Hematopoietic multipotent progenitor cell treated with erythropoietin and hydrocortisone succinate and interleukin-3 and kit ligand, for 4 days (in vitro differentiated cells): ENCODE measurements at regions not wholly inside any gene's neighbourhood (a gene's known extent, or its start where the extent isn't known, plus 50 kb on each side); places are given as distances from the start of the nearest gene placed in this dataset.
A peak's percentile ranks its signal among the peaks of the same experiment; 100 is the strongest.
"Not testable (repeated sequence)": the region's sequence is repeated elsewhere in the genome, so short reads cannot be mapped to it uniquely, and the experiment has no call there.

Source experiments
- DNase-seq: peaks from one replicate; pipeline ENCODE4 v3.0.0-alpha.2; 2015

GRCh38 chr21:30104241-30104640, 62.4 kb downstream of the CLDN17 start:
- DNase-seq: no peak

DNA sequence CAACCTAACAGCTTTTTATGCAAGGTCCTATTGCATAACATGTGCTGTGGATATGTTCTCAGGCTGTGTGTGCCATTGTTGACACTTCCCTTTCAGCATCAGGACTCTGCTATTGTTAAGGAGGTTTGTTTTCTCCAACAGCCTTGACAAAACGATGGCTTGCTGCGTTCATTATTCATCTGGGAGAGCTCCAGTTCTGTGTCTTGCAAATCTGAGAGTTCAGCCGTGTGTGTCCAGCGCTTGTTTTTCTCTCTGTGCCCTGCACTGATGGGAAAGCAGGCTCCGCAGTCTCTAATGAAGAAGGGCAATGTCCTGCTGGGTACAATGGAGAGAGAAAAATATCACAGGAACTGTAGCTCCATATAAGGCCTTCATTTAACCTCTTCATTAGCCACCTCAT, 63.7 kb downstream of the CLDN17 start:
- DNase-seq: no peak

DNA sequence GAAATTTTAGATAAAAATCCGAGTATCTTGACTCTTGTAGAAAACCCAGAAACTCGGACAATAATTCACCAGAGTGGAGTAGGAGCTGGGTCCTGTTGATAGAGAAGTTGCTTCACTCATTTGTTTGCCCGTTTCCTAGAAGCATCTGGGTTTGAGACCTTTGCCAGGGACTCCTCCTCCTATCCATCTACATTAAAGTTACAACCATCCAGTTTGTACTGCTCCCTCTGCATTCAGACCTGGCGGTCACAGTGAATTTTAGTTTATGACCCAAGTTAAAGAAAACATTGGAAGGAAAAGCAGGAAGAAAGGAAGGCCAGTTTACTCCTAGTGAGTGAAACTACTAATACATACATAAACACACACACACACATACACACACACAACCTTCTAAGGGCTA, 64.6 kb downstream of the CLDN17 start:
- DNase-seq: no peak

- DNase-seq: no peak
Measured at GRCh38 chr21:30097791-30098190, 68.8 kb downstream of the CLDN17 start.

- no peak for DNase-seq
Measured at GRCh38 chr21:30083225-30083945, 83.2 kb downstream of the CLDN17 start.

- no peak for DNase-seq
Measured at GRCh38 chr21:30081506-30081905, 85.1 kb downstream of the CLDN17 start.

GRCh38 chr21:30072496-30072895, 94.1 kb downstream of the CLDN17 start:
- DNase-seq: peak; percentile 52

DNA sequence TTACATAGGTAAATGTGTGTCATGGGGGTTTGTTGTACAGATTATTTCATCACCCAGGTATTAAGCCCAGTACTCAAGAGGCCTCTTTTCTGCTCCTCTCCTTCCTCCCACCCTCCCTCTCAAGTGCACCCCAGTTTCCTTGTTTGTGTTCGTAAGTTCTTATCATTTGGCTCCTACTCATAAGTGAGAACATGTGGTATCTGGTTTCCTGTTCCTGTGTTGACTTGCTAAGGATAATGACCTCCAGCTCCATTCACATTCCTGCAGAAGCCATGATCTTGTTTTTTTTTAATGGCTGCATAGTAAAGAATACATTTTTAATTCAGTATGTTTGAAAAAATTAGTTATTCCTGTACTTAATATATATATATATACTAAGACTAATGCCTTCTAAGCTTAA, 107.7 kb downstream of the CLDN17 start:
- peak; percentile 3 for DNase-seq

DNA sequence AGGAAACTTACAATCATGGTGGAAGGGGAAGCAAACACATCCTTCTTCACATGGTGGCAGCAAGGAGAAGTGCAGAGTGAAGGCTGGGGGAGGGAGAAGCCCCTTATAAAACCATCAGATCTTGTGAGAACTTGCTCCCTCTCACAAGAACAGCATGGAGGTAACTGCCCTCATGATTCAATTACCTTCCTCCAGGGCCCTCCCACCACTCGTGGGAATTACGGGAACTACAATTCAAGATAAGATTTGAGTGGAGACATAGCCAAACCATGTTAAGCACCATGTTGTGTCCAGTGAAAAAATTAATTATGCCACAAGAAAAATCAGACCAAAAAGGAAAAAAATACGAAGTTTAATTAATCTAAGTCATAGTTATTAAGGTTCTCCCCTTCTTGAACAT, 109.5 kb downstream of the CLDN17 start:
- no peak for DNase-seq

GRCh38 chr21:30048570-30048969, 108.8 kb upstream of the GRIK1 start:
- no peak for DNase-seq

GRCh38 chr21:30044447-30045064, 104.8 kb upstream of the GRIK1 start:
- peak; percentile 38 for DNase-seq

DNA sequence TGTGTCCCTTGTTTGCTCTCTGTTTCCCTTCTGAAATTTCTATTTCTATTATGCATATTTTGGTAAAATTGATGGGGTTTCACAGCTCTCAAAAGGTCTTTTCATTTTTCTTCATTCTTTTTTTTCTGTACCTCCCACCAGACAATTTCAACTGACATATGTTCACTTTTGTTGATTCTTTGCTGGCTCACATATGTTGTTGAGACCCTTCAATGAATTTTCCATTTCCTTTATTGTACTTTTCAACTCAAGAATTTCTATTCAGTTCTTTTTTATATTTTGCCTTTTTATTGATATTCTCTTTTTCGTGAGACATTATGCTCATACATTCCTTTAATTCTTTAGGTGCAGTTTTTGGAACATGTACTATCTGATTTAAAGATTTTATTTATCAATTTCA, 102.6 kb upstream of the GRIK1 start:
- DNase-seq: no peak

GRCh38 chr21:30033441-30033840, 93.6 kb upstream of the GRIK1 start:
- no peak for DNase-seq

- no peak for DNase-seq
Measured at GRCh38 chr21:30030416-30030815, 90.6 kb upstream of the GRIK1 start.

DNA sequence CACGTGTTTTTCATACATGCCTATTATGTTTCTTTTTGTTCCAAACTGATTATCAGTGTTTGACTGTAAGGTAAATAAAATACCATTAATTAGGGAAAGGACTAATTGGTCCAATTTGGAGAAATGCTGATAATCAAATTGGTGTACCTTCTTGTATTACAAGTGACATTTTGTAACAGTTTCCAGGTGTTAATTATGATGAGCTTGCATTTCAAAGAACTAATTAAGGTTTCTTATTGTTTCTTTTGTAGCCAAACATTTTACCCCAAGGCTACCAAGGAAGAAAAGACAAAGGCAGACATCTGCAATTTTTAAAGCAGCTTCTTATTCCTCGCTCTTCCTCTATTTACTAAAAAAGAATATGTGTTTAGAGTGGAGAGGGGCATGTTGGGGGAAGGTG, 88.7 kb upstream of the GRIK1 start:
- no peak for DNase-seq

DNA sequence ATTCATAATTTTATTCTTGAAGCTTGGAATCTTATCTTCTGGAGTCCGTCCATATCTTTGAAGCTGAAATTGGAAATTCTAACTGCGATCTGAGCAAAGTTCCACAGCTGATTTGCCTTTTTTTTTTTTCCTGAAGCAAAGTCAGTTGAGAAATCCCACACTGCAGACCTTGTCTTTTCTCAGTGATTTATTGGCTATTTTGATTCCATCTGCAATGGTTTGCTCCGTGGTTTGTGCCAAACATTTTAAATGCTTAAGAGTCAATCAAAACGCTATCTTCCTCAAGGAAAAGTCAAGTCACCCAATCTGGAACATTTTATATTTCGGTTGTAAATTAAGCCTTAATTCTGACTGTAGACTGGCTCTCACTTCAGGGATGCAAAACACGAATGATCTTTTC, 88.2 kb upstream of the GRIK1 start:
- no peak for DNase-seq

- DNase-seq: not testable (repeated sequence)
Measured at GRCh38 chr21:30023056-30023455, 83.3 kb upstream of the GRIK1 start.

DNA sequence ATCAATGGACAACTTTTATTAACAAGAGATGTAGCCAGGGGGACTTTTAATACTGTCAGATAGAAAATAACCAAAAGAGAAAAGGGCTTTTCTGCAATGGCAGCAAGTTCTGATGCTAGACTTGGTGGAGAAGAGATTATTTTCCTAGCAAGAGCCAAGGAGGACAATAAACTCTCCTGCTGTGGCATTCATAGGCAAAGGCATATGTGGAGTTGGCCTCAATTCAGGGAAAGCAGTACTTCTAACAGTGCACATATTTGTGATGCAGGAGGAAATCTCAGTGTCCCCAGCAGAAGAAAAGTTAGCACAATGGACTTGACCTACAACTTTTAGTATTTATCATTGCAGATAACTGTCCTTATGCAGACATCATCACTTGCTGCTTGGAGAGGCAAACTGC, 75.1 kb upstream of the GRIK1 start:
- DNase-seq: no peak

- no peak for DNase-seq
Measured at GRCh38 chr21:29991624-29992023, 51.8 kb upstream of the GRIK1 start.

DNA sequence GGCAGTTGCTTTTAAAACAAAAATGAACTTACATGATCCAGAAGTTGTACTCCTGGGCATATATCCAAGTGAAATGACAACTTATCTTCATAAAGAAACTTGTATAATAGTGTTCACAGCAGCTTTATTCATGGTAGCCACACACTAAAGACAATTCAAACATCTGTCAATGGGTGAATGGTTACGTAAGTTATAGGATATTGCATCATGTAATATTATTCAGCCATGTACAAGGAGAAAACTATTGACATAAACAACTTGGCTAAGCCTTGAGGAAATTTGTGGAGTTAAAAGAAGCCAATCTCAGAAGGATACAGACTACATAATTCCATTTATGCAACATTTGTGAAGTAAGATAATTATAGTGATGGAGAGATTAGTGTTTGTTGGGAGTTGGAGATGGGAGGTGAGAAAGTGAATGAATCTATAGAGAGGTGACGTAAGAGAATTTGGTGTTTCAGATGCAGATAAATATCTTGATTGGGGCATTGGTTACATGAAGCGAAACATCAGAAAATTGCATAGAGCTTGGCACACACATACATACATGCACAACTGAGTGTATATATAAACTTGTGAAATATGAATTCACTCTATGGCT, 49.9 kb upstream of the GRIK1 start:
- no peak for DNase-seq
